HG02938 (cell line): ENCODE measurements at regions not wholly inside any gene's neighbourhood (a gene's known extent, or its start where the extent isn't known, plus 50 kb on each side); places are given as distances from the start of the nearest gene placed in this dataset.
A peak's percentile ranks its signal among the peaks of the same experiment; 100 is the strongest.

Source experiments
- ATAC-seq: cut with Tn5 transposase; IDR thresholded peaks from one replicate; pipeline ENCODE4 v1.9.1; 2021; ENCODE audit warnings: mild to moderate bottlenecking, moderate library complexity; ENCODE audit not compliant: unreplicated experiment

DNA sequence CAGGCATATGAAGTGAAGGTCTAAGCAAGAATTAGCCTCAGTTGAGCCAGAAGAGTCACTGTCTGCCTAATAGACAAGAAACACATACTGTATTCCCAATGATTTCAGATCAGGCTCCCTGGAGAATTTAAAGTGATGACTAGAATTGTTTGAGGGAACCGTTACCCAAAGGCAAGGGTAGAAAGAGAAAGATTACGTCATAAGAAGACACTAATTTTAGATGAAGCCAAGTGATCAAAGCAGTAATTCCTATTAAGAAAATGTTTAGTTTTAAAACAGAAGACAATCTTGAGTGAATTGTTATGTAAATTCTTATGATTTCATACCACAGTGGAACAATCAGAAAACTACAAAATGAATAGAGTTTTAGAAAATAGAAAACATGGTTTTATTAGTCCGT, 194.5 kb upstream of the ARSJ start:
- no peak for ATAC-seq

GRCh38 chr4:114177628-114178027, 198.2 kb upstream of the ARSJ start:
- no peak for ATAC-seq

- no peak for ATAC-seq
Observed at GRCh38 chr4:114178392-114178791, 198.9 kb upstream of the ARSJ start.

DNA sequence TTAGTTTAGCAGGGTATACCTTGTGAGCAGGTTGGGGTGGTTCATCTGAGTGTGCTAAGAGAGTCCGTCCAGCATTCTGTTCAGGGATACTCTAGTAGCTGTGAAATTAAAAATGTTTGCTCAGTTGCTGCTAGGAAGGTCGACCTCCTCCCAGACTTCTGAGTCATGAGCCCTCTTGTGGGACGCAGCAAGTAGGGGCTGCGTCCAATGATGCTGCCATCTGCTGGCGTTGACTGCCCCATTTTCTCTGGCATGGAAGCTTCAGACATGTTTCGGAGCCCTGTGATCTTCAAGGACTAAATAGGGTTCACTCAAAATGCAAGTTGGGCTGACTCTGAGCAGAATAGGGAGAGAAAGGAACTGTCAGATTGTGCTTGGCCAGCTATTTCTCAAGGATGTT, 201.0 kb upstream of the ARSJ start:
- no peak for ATAC-seq

DNA sequence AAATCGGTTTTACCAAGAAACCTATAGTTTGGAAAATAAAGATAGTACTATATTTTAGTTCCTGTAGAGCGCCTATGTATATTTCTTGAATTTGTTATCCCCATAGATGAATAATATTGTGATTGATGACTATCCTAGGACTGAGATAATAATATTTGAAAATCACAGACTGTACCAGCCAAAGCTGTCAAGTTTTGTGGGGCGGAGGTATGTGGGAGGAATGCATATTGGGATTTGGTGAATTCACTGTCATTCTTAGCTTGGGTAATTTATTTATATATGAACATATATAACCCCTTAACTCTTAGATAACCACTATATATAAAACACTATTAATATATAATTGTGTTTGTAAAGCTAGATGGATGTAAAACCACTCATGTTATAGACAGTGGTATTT, 205.5 kb upstream of the ARSJ start:
- no peak for ATAC-seq

DNA sequence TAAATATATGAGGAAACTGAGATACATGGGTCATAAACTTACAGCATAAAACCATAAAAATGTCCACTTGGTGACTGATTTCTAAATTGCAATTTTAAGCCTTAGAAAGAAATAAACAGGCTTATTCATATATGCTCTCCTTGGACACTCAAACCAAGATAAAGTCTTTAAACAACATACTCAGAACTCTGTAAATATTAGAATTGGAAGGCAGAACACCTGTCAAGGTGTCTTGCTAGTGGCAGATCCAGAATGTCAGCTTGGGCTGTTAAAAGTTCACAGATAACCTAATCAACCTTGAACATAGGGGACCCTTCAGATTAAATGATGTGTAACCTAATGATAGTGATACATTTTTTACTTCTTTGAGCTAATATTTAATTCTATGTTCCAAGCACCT, 208.1 kb upstream of the ARSJ start:
- ATAC-seq: no peak

DNA sequence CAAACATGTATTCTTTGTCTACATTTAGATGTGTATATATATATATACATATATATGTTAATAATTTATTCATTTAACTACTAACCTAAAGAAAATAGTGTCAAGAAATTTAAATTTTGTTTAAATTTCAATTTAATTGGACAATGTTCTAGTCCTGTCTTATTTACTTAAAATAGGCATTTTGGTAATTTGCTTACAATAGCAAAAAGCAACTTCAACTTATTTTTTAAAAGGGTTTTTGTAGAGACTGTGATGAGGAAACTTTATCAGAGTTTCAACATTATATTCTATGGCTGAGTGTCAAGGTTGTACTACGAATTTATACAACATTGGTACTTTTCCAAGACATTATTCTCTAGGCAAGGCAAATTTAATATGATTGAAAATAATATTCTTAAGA, 212.0 kb upstream of the ARSJ start:
- ATAC-seq: no peak

GRCh38 chr4:114192854-114193253, 213.4 kb upstream of the ARSJ start:
- no peak for ATAC-seq

- no peak for ATAC-seq
Observed at GRCh38 chr4:114193624-114194399, 214.4 kb upstream of the ARSJ start.

GRCh38 chr4:114196606-114197005, 217.2 kb upstream of the ARSJ start:
- no peak for ATAC-seq

DNA sequence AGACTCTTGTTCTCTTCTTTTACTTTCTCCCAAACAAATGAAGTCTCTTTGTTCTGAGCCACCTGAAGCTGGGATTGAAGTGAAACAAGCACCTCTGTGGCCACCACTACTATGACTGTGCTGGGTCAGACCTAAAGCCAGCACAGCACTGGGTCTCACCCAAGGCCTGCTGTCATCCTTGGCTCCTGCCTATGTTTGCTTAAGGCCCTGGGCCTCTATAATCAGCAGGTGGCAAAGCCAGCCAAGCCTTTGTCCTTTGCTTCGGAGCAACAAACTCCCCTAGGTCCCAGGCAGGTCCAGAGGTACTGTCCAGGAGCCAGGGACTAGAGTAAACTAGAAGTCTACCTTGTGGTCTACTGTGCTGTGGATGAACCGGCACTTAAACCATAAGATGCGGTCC, 220.6 kb upstream of the ARSJ start:
- no peak for ATAC-seq

- ATAC-seq: no peak
Observed at GRCh38 chr4:114205261-114205660, 225.8 kb upstream of the ARSJ start.

DNA sequence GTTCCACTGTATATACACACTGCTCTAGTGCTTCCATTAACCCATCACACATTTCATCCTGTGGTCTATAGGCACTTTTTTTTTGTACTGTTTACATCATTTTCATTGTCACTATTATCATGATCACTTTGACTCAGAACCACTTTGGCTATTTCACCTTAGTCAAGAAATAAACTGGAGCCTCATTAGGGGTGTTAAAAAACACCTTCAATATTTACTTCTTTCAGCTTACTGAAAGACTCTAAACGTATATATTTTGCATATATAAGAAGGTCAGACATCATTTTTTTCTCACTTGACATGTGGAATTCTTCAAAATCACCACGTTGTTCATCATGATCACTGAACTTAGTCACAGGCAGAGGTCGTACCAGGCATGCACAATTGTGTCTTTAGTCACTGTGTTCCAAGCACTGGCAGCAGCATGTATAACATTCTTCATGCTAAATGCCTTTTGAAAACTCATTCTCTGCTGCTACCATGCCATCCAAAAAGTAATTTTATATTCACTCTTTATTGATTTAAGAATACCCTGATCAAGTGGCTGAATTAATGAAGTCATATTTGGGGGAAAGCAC, 229.2 kb upstream of the ARSJ start:
- no peak for ATAC-seq

DNA sequence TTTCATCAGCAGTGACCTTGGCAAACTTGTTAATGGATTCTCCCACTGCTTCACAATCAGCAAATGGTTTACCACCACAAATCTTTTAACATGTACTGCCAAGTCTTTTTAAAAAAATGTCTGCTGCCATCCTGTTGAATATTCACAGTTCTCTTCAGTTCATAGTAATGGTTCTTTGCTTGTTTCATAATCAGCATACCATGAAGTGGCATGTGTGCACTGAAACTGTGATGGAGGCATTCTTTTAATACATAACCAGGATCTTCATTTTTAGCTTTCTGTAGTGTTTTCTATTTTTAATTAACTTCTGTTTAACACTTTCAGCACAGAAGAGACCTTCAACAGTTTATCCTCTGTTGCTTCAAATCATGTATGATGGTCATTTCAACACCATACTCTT, 230.1 kb upstream of the ARSJ start:
- ATAC-seq: peak; percentile 89

- no peak for ATAC-seq
Observed at GRCh38 chr4:114211556-114211955, 232.1 kb upstream of the ARSJ start.

DNA sequence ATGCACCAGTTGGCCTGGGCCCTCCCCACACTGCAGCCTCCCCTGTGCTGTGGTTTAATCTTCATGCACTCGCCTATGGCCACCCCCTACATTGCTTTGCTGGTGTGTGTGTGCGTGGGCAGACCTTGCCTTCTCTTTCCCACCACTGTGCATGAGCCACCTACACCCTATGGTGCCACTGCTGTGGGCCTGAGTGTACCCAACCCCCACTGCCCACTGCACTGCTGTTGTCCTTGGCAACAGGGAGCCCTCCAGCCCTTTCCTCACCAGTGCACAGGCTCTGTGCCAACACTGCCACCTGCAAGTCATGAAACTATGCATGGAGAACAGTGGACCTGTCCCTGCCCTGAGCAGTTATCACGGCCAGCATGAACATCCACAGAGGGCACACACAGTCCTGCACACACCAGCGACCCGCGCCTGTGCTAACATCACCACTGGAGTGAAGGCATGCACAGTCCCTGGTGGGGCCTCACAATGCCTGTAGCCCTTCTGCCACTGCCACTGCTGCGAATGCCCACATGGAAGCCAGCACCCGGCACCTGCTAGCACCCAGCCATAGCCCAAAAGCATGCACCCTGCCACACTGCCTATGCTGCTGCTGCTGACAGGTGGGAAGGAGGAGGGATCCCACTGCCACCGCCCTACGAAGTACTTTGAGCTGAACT, 237.8 kb upstream of the ARSJ start:
- no peak for ATAC-seq

DNA sequence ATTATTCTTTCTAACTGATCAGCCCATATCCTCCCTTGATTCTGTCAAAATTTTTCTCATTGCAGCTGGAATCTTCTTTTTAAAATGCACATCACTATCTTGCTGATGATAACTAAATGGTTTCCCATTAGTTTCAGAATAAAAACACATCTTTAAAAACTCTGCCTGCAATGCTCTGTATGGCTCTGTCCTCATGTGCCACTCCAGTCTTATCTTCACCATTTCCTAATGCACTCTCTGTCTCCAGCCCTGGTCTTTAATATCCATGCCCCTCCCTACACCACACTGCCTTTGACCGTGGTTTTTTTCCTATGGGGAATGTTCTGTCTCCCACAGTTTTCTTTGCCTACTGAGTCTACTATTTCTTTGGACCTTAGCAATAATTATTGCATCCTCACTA, 244.1 kb upstream of the ARSJ start:
- no peak for ATAC-seq

GRCh38 chr4:114225436-114225835, 246.0 kb upstream of the ARSJ start:
- ATAC-seq: no peak

- no peak for ATAC-seq
Observed at GRCh38 chr4:114226179-114226578, 246.7 kb upstream of the ARSJ start.

DNA sequence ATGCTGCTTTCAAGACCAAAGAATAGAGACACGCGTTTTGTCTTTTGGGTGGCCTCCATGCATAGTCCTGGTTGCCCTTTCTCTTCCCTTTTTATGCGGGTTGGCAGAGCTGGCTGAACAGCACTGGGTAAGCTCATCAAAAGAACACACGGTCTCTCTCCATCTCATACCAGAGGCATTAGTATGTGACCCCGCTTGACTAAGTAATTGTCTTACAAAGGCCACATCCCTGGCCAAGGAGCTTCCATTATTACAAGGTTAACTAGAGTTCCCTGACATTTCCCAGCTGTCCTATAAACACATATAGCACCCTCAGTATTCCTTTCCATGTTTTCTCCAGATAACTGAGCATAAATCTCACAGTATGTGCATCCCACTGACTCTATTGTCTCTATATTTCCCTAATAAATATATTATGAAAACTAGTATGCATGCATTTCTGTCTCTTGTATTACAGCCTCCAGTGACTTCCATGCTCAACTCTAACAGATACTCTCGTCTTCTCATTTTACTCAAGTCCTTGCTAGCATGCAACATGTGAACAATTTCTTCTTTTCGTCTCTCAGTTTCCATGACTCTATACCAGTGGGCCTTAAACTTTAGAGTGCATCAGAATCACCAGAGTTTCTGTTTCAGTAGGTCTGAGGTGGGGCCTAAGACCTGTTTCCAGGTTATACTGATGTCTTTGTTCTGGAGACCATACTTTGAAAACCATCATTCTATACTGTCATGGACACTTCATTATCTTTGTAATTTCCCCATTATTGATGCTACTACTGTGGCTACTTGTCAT, 247.7 kb upstream of the ARSJ start:
- ATAC-seq: no peak

DNA sequence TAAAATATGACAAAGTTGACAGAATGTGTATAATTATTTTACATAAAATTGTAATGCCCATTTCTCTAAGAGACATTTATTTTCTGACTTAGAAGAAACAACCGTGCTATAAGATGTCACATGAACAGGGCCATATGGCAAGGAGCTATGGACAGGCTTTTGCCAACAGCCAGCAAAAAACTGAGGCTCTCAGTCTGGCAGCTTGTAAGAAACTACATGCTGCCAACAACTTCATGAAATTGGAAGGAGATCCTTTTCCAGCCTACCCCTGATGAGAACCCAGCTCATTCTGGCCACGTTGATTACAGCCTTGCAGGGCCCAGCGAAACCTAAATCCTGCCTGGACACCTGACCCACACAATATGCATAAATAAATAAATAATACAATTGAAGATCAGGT, 250.3 kb upstream of the ARSJ start:
- no peak for ATAC-seq
